B cell (primary cell): ENCODE measurements at regions not wholly inside any gene's neighbourhood (a gene's known extent, or its start where the extent isn't known, plus 50 kb on each side); places are given as distances from the start of the nearest gene placed in this dataset.

Experiments used
- ATAC-seq: fragments of 200-7000 bp; cut with Tn5 transposase; one replicate; pipeline ENCODE4 v1.10.0; 2021; ENCODE audit warnings: low read depth, mild to moderate bottlenecking, moderate number of reproducible peaks, moderate library complexity
- CTCF ChIA-PET: fragments of 350-600 bp; sonication (Branson Sonifier 250); formaldehyde crosslinking; loops from one replicate; lab custom pipeline; 2021; ENCODE audit warnings: antibody characterized with exemption, inconsistent platforms; lab: Charles Lee
- POLR2A ChIA-PET: fragments of 350-600 bp; sonication (Branson Sonifier 250); formaldehyde crosslinking; loops from one replicate; lab custom pipeline; 2021; ENCODE audit warnings: antibody characterized with exemption; lab: Charles Lee
- DNase-seq: peaks from one replicate; pipeline ENCODE4 v3.0.0; 2013
- H2AFZ ChIP-seq: 2 replicates; pipeline ENCODE4 v1.6.1; 2012; ENCODE audit warnings: mild to moderate bottlenecking, low read depth, low read length; ENCODE audit not compliant: insufficient read depth, poor library complexity, severe bottlenecking
- H3K27ac ChIP-seq, 2 donors: 1 replicate in 1 of 2; 2 replicates in 1 of 2; pipeline ENCODE4 v1.5.1; 2012 to 2013; ENCODE audit warnings: low read length in 2 of 2, mild to moderate bottlenecking in 2 of 2, moderate library complexity in 1 of 2
- H3K27me3 ChIP-seq, 4 experiments: fragments of 200-600 bp in 1 of 4; sonication (generic) in 1 of 4; replicated peaks in 1 of 4; 1 replicate in 2 of 4; 2 replicates in 2 of 4; pipeline versions ENCODE4 v1.6.1 to v1.7.0; 2013 to 2016; ENCODE audit warnings: low read length in 3 of 4, mild to moderate bottlenecking in 2 of 4, mixed read lengths in 1 of 4, moderate library complexity in 1 of 4; ENCODE audit not compliant: insufficient read depth in 4 of 4, control insufficient read depth in 3 of 4; ENCODE audit errors: control extremely low read depth in 1 of 4
- H3K36me3 ChIP-seq, 2 experiments: replicated peaks in 1 of 2; 1 replicate in 1 of 2; 2 replicates in 1 of 2; pipeline versions ENCODE4 v1.6.1 to v1.7.1; 2013; ENCODE audit warnings: low read length in 1 of 2; ENCODE audit not compliant: insufficient read depth in 2 of 2, control insufficient read depth in 1 of 2; ENCODE audit errors: control extremely low read depth in 1 of 2, extremely low read depth in 1 of 2
- H3K4me1 ChIP-seq, 2 donors: fragments of 200-600 bp in 1 of 2; sonication (generic) in 1 of 2; 1 replicate in 1 of 2; 2 replicates in 1 of 2; pipeline versions ENCODE4 v1.5.1 to v1.6.1; 2013 to 2017; ENCODE audit warnings: low read length in 2 of 2; ENCODE audit not compliant: control insufficient read depth in 2 of 2, insufficient read depth in 2 of 2
- H3K4me2 ChIP-seq: replicated peaks from 2 replicates; pipeline ENCODE3; 2012; ENCODE audit warnings: mild to moderate bottlenecking, low read depth, low read length; ENCODE audit not compliant: poor library complexity, severe bottlenecking
- H3K4me3 ChIP-seq, 5 experiments: fragments of 200-600 bp in 1 of 5; sonication (generic) in 1 of 5; 1 replicate in 3 of 5; 2 replicates in 2 of 5; pipeline versions ENCODE4 v1.5.1 to v1.7.0; 2011 to 2016; ENCODE audit warnings: low read length in 4 of 5, mild to moderate bottlenecking in 4 of 5, low read depth in 2 of 5, control low read depth in 1 of 5, moderate library complexity in 1 of 5; ENCODE audit not compliant: insufficient read depth in 1 of 5; ENCODE audit errors: control extremely low read depth in 1 of 5, extremely low read depth in 1 of 5
- H3K79me2 ChIP-seq: fragments of 200-600 bp; sonication (generic); one replicate; pipeline ENCODE4 v1.6.0; 2016; ENCODE audit warnings: low read length; ENCODE audit not compliant: control insufficient read depth, insufficient read depth
- H3K9ac ChIP-seq: fragments of 200-600 bp; sonication (generic); 2 replicates; pipeline ENCODE4 v1.6.1; 2017; ENCODE audit warnings: mild to moderate bottlenecking, low read length, moderate library complexity
- H3K9me3 ChIP-seq, 3 donors: one replicate each; pipeline versions ENCODE4 v1.6.1 to v1.7.1; 2013; ENCODE audit warnings: low read length in 2 of 3; ENCODE audit not compliant: control insufficient read depth in 2 of 3, insufficient read depth in 1 of 3; ENCODE audit errors: control extremely low read depth in 1 of 3
- H4K20me1 ChIP-seq: 2 replicates; pipeline ENCODE4 v1.6.0; 2012; ENCODE audit warnings: mild to moderate bottlenecking, low read length; ENCODE audit not compliant: insufficient read depth, control insufficient read depth, poor library complexity, severe bottlenecking
- H3K27ac Mint-ChIP-seq: one replicate; pipeline ENCODE4 v1.8.0; 2021; ENCODE audit warnings: mixed read lengths
- H3K27me3 Mint-ChIP-seq: one replicate; pipeline ENCODE4 v1.8.0; 2021; ENCODE audit warnings: mixed read lengths
- H3K4me1 Mint-ChIP-seq: one replicate; pipeline ENCODE4 v1.8.0; 2021; ENCODE audit warnings: mixed read lengths
- H3K4me3 Mint-ChIP-seq: one replicate; pipeline ENCODE4 v1.8.0; 2021; ENCODE audit warnings: mixed read lengths
- H3K9me3 Mint-ChIP-seq: one replicate; pipeline ENCODE4 v1.8.0; 2022; ENCODE audit warnings: mixed read lengths; ENCODE audit not compliant: insufficient read depth
- EZH2 ChIP-seq: IDR thresholded peaks from 2 replicates; pipeline ENCODE4 v1.6.1; 2012; ENCODE audit warnings: borderline replicate concordance, low read depth, mild to moderate bottlenecking, moderate library complexity, low read length; ENCODE audit not compliant: insufficient read depth, poor library complexity, severe bottlenecking
- WGBS: methylation state at CpG from one replicate; pipeline ENCODE4 v1.1.5; 2013; ENCODE audit warnings: missing lambda C conversion rate; ENCODE audit not compliant: insufficient coverage; 5-methylcytosine and 5-hydroxymethylcytosine counted together
- intact Hi-C: fragments of 100-400 bp; cut with micrococcal nuclease; formaldehyde crosslinking; loops from one replicate; pipeline ENCODE4 v1.10.0; 2022
- TF ChIP-seq, protein P1 (sequence below): fragments of 200-600 bp; IDR thresholded peaks from one replicate; pipeline ENCODE4 v1.8.0; 2022; ENCODE audit warnings: antibody characterized with exemption, mild to moderate bottlenecking

- H3K27me3 ChIP-seq, result no peaks in the 10 kb centered on the region
- ATAC-seq (no peak), DNase-seq (no peak)
- intact Hi-C loops, result no loop called here
- no peak overlapping the region for H3K27ac ChIP-seq
- H3K36me3 ChIP-seq, result no peaks in the 10 kb centered on the region
- H3K4me1 Mint-ChIP-seq, result peaks cover 12% of the 10 kb centered on the region
- H3K4me3 Mint-ChIP-seq, result no peak overlapping the region
- no peaks in the 10 kb centered on the region for H4K20me1 ChIP-seq
- no peak overlapping the region for H3K9ac ChIP-seq
- H3K27ac Mint-ChIP-seq, result no peak overlapping the region
- POLR2A ChIA-PET, result no interaction called here
- peaks cover 2% of the 10 kb centered on the region for H3K9me3 Mint-ChIP-seq
- no peak overlapping the region for H2AFZ ChIP-seq
- CTCF ChIA-PET, result no interaction called here
- 0% methylated on average over 2 of the region's 3 CpGs for WGBS
- no peak overlapping the region for H3K4me3 ChIP-seq
- peaks cover 3% of the 10 kb centered on the region for H3K27me3 Mint-ChIP-seq
- no peaks in the 10 kb centered on the region for H3K79me2 ChIP-seq
- TF ChIP-seq, protein P1, sequence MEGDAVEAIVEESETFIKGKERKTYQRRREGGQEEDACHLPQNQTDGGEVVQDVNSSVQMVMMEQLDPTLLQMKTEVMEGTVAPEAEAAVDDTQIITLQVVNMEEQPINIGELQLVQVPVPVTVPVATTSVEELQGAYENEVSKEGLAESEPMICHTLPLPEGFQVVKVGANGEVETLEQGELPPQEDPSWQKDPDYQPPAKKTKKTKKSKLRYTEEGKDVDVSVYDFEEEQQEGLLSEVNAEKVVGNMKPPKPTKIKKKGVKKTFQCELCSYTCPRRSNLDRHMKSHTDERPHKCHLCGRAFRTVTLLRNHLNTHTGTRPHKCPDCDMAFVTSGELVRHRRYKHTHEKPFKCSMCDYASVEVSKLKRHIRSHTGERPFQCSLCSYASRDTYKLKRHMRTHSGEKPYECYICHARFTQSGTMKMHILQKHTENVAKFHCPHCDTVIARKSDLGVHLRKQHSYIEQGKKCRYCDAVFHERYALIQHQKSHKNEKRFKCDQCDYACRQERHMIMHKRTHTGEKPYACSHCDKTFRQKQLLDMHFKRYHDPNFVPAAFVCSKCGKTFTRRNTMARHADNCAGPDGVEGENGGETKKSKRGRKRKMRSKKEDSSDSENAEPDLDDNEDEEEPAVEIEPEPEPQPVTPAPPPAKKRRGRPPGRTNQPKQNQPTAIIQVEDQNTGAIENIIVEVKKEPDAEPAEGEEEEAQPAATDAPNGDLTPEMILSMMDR, result no peak
- H3K4me2 ChIP-seq, result no peak overlapping the region
- H3K9me3 ChIP-seq, result peaks cover 0 to 5% (median 0%) of the 10 kb centered on the region in 3 donors
- H3K4me1 ChIP-seq, result peaks cover 4 to 9% of the 10 kb centered on the region in 2 donors
These were observed 76.4 kb upstream of the STT3B start for GRCh38 chr3:31456373-31456772.

DNA sequence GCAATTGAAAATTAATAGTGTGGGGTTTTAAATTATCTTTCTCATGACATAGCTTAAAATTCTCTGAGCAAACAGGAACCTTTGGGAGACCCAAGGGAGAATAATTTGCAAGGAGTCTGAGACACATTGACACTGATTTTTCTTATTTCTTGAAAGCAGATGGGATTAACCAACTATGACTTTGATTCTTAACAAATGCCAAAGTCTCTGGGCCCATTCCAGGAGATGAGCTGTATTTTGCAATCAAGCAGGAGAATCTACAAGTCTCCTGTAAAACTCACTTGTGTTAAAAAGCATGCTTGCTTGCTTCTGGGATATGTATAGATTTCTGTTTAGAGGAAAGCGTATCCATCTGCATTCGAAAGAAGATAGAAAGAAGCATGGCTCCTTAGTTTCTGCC is 71.3 kb upstream of the STT3B start:
- H4K20me1 ChIP-seq, result no peaks in the 10 kb centered on the region
- H3K79me2 ChIP-seq, result no peaks in the 10 kb centered on the region
- H3K9me3 Mint-ChIP-seq, result no peaks in the 10 kb centered on the region
- peak overlapping the region; percentile 57 for H2AFZ ChIP-seq
- intact Hi-C loops, result no loop called here
- H3K27me3 Mint-ChIP-seq, result no peaks in the 10 kb centered on the region
- H3K4me3 Mint-ChIP-seq, result peak overlapping the region; percentile 66
- DNase-seq (no peak), ATAC-seq (no peak)
- H3K27ac ChIP-seq, result peak overlapping the region; percentile 68 to 76
- peak overlapping the region; percentile 53 for H3K4me2 ChIP-seq
- ChIA-PET CTCF (interaction anchor here (1.0 to 1.1 kb wide), 2 partner anchors 13 to 71 kb away, joined by 3 read pairs; partner anchors contain the start of gene STT3B), POLR2A (interaction anchor here (1.1 to 1.4 kb wide), 2 partner anchors 71 to 83 kb away, joined by 3 to 11 read pairs; partner anchors contain the start of gene STT3B)
- H3K9me3 ChIP-seq, result no peaks in the 10 kb centered on the region
- peaks cover 21% of the 10 kb centered on the region for H3K4me1 Mint-ChIP-seq
- peak overlapping the region; percentile 93 for H3K27ac Mint-ChIP-seq
- no peak for TF ChIP-seq EZH2
- TF ChIP-seq, protein P1, result no peak
- WGBS, result no CpG with 5 or more reads among the region's 2 CpGs
- H3K36me3 ChIP-seq, result no peaks in the 10 kb centered on the region
- H3K9ac ChIP-seq, result peak overlapping the region; percentile 3
- no peaks in the 10 kb centered on the region for H3K27me3 ChIP-seq
- no peak overlapping the region for H3K4me3 ChIP-seq
- peaks cover 20 to 25% of the 10 kb centered on the region in 2 donors for H3K4me1 ChIP-seq
